ENCODE measurements at regions not wholly inside any gene's neighbourhood (a gene's known extent, or its start where the extent isn't known, plus 50 kb on each side); places are given as distances from the start of the nearest gene placed in this dataset.

GRCh38 chr10:33453081-33454025 lies 118.9 kb upstream of the NRP1 start:
- DNase-seq, result no peak

GRCh38 chr10:33448421-33449140 lies 114.1 kb upstream of the NRP1 start:
- DNase-seq, result no peak

GRCh38 chr10:33441561-33441960 lies 107.1 kb upstream of the NRP1 start:
- DNase-seq, result no peak

GRCh38 chr10:33434933-33435332 lies 100.5 kb upstream of the NRP1 start:
- no peak for DNase-seq

GRCh38 chr10:33428682-33429081 lies 94.2 kb upstream of the NRP1 start:
- no peak for DNase-seq

- DNase-seq, result no peak
Observed at GRCh38 chr10:33423154-33423529, 88.7 kb upstream of the NRP1 start.

GRCh38 chr10:33422471-33423153 lies 88.1 kb upstream of the NRP1 start:
- DNase-seq, result no peak

- DNase-seq, result no peak
Observed at GRCh38 chr10:33421789-33422462, 87.5 kb upstream of the NRP1 start.

GRCh38 chr10:33419311-33419710 lies 84.8 kb upstream of the NRP1 start:
- DNase-seq, result no peak

- no peak for DNase-seq
Observed at GRCh38 chr10:33418301-33418700, 83.8 kb upstream of the NRP1 start.

- DNase-seq, result no peak
Observed at GRCh38 chr10:33416691-33417090, 82.2 kb upstream of the NRP1 start.

GRCh38 chr10:33416209-33416608 lies 81.7 kb upstream of the NRP1 start:
- no peak for DNase-seq

GRCh38 chr10:33414841-33415240 lies 80.4 kb upstream of the NRP1 start:
- DNase-seq, result no peak

- DNase-seq, result no peak
Observed at GRCh38 chr10:33412653-33413361, 78.3 kb upstream of the NRP1 start.

GRCh38 chr10:33412241-33412640 lies 77.8 kb upstream of the NRP1 start:
- DNase-seq, result no peak

- DNase-seq, result no peak
Observed at GRCh38 chr10:33410860-33411234, 76.4 kb upstream of the NRP1 start.

- DNase-seq, result no peak
Observed at GRCh38 chr10:33410096-33410859, 75.8 kb upstream of the NRP1 start.

- no peak for DNase-seq
Observed at GRCh38 chr10:33406596-33406995, 72.1 kb upstream of the NRP1 start.

- no peak for DNase-seq
Observed at GRCh38 chr10:33402220-33403073, 68.0 kb upstream of the NRP1 start.

- no peak for DNase-seq
Observed at GRCh38 chr10:33401300-33401699, 66.8 kb upstream of the NRP1 start.

- DNase-seq, result no peak
Observed at GRCh38 chr10:33398796-33399195, 64.3 kb upstream of the NRP1 start.
